ENCODE measurements at regions not wholly inside any gene's neighbourhood (a gene's known extent, or its start where the extent isn't known, plus 50 kb on each side); places are given as distances from the start of the nearest gene placed in this dataset.
"Not testable (repeated sequence)": the region's sequence is repeated elsewhere in the genome, so short reads cannot be mapped to it uniquely, and the experiment has no call there.

DNA sequence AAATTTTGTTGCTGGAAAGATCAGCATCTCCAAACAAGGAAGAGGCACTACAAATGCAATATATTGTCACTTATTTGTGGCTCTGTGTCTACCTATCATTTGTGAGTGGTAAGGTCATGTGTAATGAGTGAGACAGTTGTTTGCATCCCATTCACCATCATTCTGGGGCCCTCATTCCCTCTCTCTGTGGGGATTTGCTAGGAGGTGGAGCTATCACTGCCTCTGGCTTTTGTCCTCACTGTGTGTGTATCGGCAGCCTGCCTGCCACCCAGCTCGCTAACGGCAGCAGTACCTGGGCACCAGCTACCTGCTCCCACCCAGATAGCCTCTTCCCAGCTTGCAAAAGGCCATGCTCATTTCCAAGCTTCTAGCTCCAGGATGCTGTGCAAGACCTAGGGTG is 379.2 kb upstream of the ZFHX3 start:
- DNase-seq = no peak

DNA sequence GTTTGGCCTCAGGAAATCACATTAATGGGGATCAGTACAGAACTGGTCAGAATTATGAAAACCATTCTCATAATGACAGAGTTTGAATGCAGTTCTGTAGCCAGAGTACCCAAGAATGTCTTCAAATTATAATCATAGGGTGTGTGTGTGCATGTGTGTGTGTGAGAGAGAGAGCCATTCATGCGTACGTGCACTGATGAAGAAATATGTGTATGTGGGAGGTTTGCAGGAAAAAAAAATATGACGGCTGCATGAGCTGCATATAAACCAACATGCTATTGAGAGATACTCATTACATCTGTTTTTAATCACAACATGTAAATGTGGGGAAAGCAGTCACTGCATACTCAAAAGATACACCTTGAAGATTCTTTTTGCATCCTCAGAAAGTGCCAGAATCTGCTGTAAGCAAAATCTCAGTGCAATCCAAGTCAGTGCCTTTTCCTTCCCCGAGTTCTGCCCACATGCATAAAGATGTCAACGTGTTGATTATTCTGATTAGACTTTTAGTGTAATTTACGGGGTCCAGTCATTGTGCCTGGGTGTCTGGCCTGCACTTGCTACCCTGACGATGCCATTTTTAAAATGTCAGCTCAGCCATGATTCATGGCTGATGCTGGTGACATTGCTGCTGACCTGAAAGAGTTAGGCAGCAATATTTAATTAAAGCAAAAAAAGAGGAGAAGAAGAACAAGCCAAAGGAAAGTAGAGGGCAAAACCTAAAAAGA is 378.7 kb upstream of the ZFHX3 start:
- no peak for DNase-seq

DNA sequence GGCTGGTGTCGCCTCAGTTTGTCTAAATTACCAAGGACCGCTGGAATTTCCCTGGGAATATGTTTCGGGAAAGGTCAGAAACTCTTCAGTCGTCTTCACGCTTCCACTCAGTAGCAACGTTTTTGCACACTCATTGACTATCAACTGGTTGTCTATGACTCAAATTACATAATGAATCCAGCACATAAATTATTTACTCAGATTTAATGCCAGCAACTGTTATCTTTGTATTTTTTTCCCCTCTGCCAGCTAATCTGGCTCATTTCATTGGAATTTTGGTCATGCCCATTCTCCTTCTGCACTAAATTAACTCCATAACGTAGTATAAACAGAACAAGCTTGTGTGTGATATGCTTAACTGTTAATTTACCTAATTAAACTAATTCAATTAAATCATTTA is 372.7 kb upstream of the ZFHX3 start:
- no peak for DNase-seq

DNA sequence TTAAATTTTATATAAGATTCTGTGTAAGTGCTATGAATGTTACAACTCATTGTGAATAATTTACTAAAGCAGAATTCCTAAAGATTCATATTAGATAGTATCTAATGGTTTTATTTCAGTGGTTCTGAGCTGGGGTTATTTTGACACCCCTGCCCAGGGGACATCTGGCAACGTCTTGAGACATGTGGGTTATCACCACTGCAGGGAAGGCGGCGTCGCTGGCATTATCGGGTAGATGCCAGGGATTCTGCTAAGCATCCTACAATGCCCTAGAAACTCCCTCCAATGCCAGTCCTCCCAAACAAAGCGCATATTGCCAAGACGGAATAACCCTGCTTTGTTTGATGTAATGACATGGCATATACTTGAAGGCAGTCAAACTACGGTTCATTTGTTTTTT is 372.3 kb upstream of the ZFHX3 start:
- no peak for DNase-seq

- DNase-seq = no peak
Observed at GRCh38 chr16:73418691-73419090, 370.8 kb upstream of the ZFHX3 start.

- no peak for DNase-seq
Observed at GRCh38 chr16:73418051-73418450, 370.1 kb upstream of the ZFHX3 start.

DNA sequence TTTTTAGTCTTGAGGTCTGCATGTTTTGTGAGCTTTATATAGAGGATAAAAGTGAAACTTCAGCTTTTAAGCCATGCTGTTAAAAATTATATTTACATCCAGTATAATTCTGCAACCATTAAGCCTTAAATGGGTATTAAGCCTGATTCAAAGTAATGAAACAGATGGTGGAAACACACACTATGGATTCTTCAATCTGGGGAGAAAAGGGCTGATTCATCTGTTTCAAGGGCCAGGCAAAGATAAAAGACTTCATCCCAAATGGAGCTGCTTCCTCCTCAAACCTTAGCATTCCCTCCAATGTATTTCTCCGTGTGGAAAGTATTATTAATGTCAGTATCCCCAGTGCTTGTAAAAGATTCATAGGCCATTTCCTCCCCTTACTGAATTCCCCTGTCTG is 367.4 kb upstream of the ZFHX3 start:
- DNase-seq = no peak

- DNase-seq = no peak
Observed at GRCh38 chr16:73414638-73415037, 366.7 kb upstream of the ZFHX3 start.

GRCh38 chr16:73413830-73414190 is 365.9 kb upstream of the ZFHX3 start:
- DNase-seq = no peak

GRCh38 chr16:73413091-73413829 is 365.3 kb upstream of the ZFHX3 start:
- DNase-seq = no peak

DNA sequence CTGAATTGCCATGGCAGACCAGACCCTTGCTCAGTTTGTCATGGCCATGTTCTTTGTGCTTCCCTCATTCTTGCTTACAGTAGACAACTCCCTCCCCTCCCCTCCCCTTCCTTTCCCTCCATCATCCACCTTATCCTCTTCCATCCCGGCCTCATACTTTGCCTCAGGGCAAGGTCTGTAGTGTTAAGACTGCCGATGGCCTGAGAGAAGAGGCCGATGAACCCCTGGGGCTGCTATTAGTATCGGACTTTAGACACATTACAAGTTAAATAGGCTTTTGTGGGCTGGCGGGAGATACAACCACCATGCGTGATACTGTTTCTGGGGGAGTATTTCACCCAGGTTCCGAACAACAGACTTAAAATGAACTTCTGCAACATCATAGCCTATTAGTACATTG is 364.5 kb upstream of the ZFHX3 start:
- no peak for DNase-seq

DNA sequence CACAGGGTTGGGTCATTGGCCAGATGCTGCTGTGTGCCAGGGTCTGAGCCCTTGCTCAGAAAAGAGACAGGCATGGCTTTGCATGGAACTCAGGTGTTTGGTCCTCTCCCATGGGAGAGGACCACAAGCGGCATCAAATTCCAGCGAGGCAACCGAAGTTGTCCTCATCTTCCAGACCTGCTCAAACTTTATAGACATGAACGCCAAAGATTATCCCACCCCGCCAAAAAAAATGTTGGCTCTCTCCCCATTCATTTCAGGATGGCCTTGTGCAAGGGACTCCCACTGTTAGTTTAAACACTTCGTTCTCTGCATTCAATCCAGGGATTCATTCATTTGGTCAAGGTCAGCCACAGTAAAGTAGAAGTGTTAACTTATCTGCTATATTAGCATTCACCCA is 360.8 kb upstream of the ZFHX3 start:
- DNase-seq = no peak

DNA sequence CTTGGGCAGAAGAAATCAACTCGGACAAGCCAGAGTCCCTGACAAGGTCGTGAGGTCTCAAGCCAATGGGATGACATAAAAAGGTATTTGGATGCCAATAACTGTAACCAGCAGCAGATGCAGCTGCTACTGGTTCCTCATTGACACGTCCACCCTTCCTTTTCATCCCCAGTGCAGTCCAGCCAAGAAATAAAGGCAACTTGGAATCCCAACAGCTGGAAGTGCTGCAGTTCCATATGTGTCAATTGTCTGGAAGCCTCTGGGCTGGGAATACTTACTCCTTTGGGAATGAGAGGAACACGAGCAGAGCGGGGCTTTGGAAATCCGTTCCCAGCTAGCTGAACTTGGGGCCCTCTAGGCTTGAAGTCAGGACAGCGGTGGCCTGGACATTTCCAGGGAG is 360.4 kb upstream of the ZFHX3 start:
- no peak for DNase-seq

DNA sequence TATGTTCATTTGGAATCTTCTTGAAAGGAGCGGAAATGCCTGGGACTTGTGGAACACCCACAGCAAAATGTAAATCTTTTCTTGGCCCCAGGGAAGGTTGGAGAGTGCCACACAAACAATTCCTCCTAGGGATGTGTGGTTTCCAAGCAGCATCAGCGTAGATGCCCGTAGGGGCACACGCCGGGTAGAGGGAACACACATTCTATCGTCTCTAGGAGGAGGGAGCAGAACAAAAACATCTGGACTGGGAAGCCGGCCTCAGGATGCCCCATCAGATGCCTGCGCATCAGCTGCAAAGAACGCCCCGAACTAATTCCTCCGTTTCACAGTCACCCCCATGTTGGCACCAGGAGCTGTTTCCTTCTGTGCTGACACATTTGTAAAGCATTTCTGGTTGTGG is 357.9 kb upstream of the ZFHX3 start:
- no peak for DNase-seq

GRCh38 chr16:73404001-73404400 is 356.1 kb upstream of the ZFHX3 start:
- no peak for DNase-seq

GRCh38 chr16:73403291-73403690 is 355.4 kb upstream of the ZFHX3 start:
- DNase-seq = no peak

DNA sequence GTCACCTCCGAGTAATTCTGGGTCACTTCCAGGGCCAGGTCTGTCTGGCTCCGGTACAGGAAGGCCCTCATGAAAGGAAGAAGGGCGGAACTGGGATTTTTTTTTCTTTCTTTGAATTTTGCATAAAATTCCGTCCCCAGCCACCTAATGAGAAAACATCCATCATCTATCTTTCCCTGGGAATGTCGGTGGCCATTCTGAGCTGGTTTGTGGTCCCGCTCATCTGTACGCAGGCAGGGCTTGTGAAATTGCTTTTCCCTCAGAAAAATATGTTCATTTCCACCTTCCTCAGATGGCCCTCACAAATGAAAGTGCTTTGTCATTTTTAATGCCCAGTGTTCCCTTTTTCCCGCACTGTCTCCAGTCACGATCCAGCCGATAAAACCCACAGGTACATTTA is 353.0 kb upstream of the ZFHX3 start:
- no peak for DNase-seq

GRCh38 chr16:73399997-73400396 is 352.1 kb upstream of the ZFHX3 start:
- DNase-seq = no peak

- DNase-seq = no peak
Observed at GRCh38 chr16:73399486-73399885, 351.6 kb upstream of the ZFHX3 start.

DNA sequence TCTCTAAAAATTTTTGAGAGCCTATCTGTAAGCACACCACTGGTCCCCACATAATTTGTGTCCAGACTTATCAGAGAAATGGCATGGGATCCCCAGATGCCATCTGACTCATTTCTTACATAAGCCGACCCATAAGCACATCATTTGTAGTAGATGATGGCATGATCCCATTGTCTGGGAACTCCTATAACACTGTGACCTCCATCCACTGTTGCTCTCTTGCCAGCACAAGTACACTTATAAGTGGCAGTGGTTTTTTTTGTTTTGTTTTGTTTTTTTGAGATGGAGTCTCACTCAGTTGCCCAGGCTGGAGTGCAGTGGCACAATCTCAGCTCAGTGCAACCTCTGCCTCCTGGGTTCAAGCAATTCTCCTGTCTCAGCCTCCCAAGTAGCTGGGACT is 350.7 kb upstream of the ZFHX3 start:
- not testable (repeated sequence) for DNase-seq

DNA sequence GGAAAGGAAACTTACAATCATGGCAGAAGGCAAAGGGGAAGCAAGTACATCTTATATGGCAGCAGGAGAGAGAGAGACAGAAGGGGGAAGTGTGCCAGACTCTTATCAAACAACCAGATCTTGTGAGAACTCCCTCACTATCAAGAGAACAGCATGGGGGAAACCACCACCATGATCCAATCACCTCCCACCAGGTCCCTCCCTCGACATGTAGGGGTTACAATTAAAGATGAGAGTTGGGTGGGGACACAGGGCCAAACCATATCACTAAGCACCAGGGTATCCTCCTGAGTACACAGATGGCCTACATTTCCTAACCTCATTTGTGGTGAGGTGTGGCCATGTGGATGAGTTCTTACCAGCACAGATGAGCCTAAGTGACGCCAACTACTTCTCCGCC is 348.6 kb upstream of the ZFHX3 start:
- no peak for DNase-seq

DNA sequence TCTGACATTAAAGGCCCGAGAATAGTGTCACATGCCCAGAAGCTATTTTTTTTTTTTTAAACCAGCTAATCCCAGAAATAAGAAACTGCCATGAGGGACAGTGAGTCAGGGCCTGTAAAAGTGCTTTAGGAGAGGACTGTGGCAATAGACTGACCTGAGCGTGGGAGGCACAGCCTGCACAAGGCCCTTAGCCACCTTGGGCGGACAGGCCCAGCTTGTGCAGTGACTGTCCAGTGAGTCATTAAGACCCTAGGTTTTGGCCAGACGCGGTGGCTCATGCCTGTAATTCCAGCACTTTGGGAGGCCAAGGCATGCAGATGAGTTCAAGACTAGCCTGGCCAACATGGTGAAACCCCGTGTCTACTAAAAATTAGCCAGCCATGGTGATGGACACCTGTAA is 343.0 kb upstream of the ZFHX3 start:
- no peak for DNase-seq

GRCh38 chr16:73390491-73390890 is 342.6 kb upstream of the ZFHX3 start:
- DNase-seq = no peak

GRCh38 chr16:73389085-73389484 is 341.2 kb upstream of the ZFHX3 start:
- no peak for DNase-seq

GRCh38 chr16:73387979-73388378 is 340.1 kb upstream of the ZFHX3 start:
- DNase-seq = no peak

All from activated CD4-positive, alpha-beta T cell treated with anti-CD3 and anti-CD28 coated beads, Interleukin-2, amount 50 U/mL, for 4 hours (primary cell).